ENCODE measurements at regions not wholly inside any gene's neighbourhood (a gene's known extent, or its start where the extent isn't known, plus 50 kb on each side); places are given as distances from the start of the nearest gene placed in this dataset.
A peak's percentile ranks its signal among the peaks of the same experiment; 100 is the strongest.

GRCh38 chr16:48053418-48053745 lies 102.4 kb downstream of the ABCC12 start:
- no peak overlapping the region for H3K4me3 ChIP-seq
- DNase-seq (peak in 1 of 2 donors; percentile 38), ATAC-seq (ENCODE audit: low FRiP score in 2 of 2) (peak in 1 of 2 donors; percentile 71)
- H3K27me3 ChIP-seq: no peaks in the 10 kb centered on the region
- no peaks in the 10 kb centered on the region for H3K9me3 ChIP-seq
- H3K27ac ChIP-seq: no peak overlapping the region
- H3K36me3 ChIP-seq: no peaks in the 10 kb centered on the region
- TF ChIP-seq POLR2AphosphoS5 (IDR thresholded peaks at IDR 0.05): no peak
- TF ChIP-seq CTCF (IDR thresholded peaks at IDR 0.05): no peak
- TF ChIP-seq POLR2A (IDR thresholded peaks at IDR 0.05): no peak
- TF ChIP-seq EP300 (IDR thresholded peaks at IDR 0.05): no peak
- WGBS, 2 donors: 36 to 45% methylated on average over 4 of the region's 4 CpGs
- H3K4me1 ChIP-seq: peaks cover 3 to 25% (median 20%) of the 10 kb centered on the region in 4 donors

GRCh38 chr16:48052731-48053417 lies 102.9 kb downstream of the ABCC12 start:
- Histone ChIP-seq H3K9me3 (no peaks in the 10 kb centered on the region), H3K27me3 (no peaks in the 10 kb centered on the region), H3K27ac (no peak overlapping the region), H3K4me1 (peaks cover 3 to 25% (median 20%) of the 10 kb centered on the region in 4 donors), H3K4me3 (no peak overlapping the region), H3K36me3 (no peaks in the 10 kb centered on the region)
- WGBS, 2 donors: 77 to 78% methylated on average over 5 of the region's 5 CpGs
- DNase-seq (no peak), ATAC-seq (ENCODE audit: low FRiP score in 2 of 2) (no peak)
- TF ChIP-seq POLR2A (IDR thresholded peaks at IDR 0.05) (no peak), CTCF (IDR thresholded peaks at IDR 0.05) (no peak), POLR2AphosphoS5 (IDR thresholded peaks at IDR 0.05) (no peak), EP300 (IDR thresholded peaks at IDR 0.05) (no peak)

- ATAC-seq (ENCODE audit: low FRiP score in 2 of 2): no peak
- WGBS, 2 donors: 72 to 93% methylated on average over 2 of the region's 2 CpGs
- no peak overlapping the region for H3K4me3 ChIP-seq
- H3K4me1 ChIP-seq: peaks cover 3 to 25% (median 20%) of the 10 kb centered on the region in 4 donors
- TF ChIP-seq CTCF (IDR thresholded peaks at IDR 0.05) (no peak), POLR2A (IDR thresholded peaks at IDR 0.05) (no peak), POLR2AphosphoS5 (IDR thresholded peaks at IDR 0.05) (no peak), EP300 (IDR thresholded peaks at IDR 0.05) (no peak)
- H3K27me3 ChIP-seq: no peaks in the 10 kb centered on the region
- no peak overlapping the region for H3K27ac ChIP-seq
- no peaks in the 10 kb centered on the region for H3K36me3 ChIP-seq
- H3K9me3 ChIP-seq: no peaks in the 10 kb centered on the region
- DNase-seq: no peak
Measured at GRCh38 chr16:48050871-48051270, 104.9 kb downstream of the ABCC12 start.

GRCh38 chr16:48049847-48050246 lies 105.9 kb downstream of the ABCC12 start:
- TF ChIP-seq POLR2AphosphoS5 (IDR thresholded peaks at IDR 0.05): no peak
- TF ChIP-seq POLR2A (IDR thresholded peaks at IDR 0.05): no peak
- TF ChIP-seq EP300 (IDR thresholded peaks at IDR 0.05): no peak
- TF ChIP-seq CTCF (IDR thresholded peaks at IDR 0.05): no peak
- Histone ChIP-seq H3K36me3 (no peaks in the 10 kb centered on the region), H3K27me3 (no peaks in the 10 kb centered on the region), H3K9me3 (no peaks in the 10 kb centered on the region), H3K4me3 (no peak overlapping the region), H3K27ac (no peak overlapping the region), H3K4me1 (peaks cover 2 to 21% (median 16%) of the 10 kb centered on the region in 4 donors)
- ATAC-seq (ENCODE audit: low FRiP score in 2 of 2) (no peak), DNase-seq (no peak)
- 61 to 76% methylated on average over 3 of the region's 3 CpGs for WGBS, 2 donors

GRCh38 chr16:48047720-48048119 lies 108.1 kb downstream of the ABCC12 start:
- TF ChIP-seq POLR2A (IDR thresholded peaks at IDR 0.05) (no peak), EP300 (IDR thresholded peaks at IDR 0.05) (no peak), CTCF (IDR thresholded peaks at IDR 0.05) (no peak), POLR2AphosphoS5 (IDR thresholded peaks at IDR 0.05) (no peak)
- Histone ChIP-seq H3K36me3 (no peaks in the 10 kb centered on the region), H3K9me3 (no peaks in the 10 kb centered on the region), H3K27me3 (no peaks in the 10 kb centered on the region), H3K27ac (no peak overlapping the region), H3K4me1 (peaks cover 0 to 5% (median 3%) of the 10 kb centered on the region in 4 donors), H3K4me3 (no peak overlapping the region)
- WGBS, 2 donors: 17 to 27% methylated on average over 3 of the region's 3 CpGs
- no peak for ATAC-seq (ENCODE audit: low FRiP score in 2 of 2)
- DNase-seq: no peak
